Body of pancreas (tissue), 4 donors: ENCODE measurements at regions not wholly inside any gene's neighbourhood (a gene's known extent, or its start where the extent isn't known, plus 50 kb on each side); places are given as distances from the start of the nearest gene placed in this dataset.

Experiments
- POLR2A ChIP-seq, 3 donors: fragments of 450-650 bp; IDR thresholded peaks; one replicate each; pipeline ENCODE4 v1.6.1; 2016; ENCODE audit warnings: antibody characterized with exemption in 3 of 3, mild to moderate bottlenecking in 2 of 3
- TF ChIP-seq, protein P1 (sequence below), 7 experiments: fragments of 450-650 bp in 4 of 7; fragments of 200-600 bp in 3 of 7; sonication (generic) in 3 of 7; IDR thresholded peaks; one replicate each; pipeline ENCODE4 v1.5.1; 2016 to 2019; ENCODE audit warnings: antibody characterized with exemption in 7 of 7

DNA sequence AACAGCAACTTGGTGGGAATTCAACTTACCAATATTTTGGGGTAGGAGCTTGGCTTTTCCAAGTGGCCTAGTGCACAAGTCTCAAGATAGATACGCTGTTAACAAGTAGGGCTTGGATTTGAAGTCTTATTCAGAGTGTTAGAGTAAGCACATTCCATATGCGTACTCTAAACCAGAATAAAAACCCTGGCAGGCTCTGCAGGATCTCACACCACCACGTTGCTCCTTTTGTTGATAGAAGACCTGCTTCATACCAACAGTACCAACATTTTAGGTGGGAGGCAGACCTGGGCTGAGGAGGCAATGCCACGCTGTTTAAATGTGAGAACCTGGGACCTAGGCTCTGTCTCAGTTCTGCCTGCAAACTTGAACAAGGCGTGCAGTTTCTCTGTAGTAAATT, 214.0 kb downstream of the RNF144A start:
- TF ChIP-seq, protein P1, sequence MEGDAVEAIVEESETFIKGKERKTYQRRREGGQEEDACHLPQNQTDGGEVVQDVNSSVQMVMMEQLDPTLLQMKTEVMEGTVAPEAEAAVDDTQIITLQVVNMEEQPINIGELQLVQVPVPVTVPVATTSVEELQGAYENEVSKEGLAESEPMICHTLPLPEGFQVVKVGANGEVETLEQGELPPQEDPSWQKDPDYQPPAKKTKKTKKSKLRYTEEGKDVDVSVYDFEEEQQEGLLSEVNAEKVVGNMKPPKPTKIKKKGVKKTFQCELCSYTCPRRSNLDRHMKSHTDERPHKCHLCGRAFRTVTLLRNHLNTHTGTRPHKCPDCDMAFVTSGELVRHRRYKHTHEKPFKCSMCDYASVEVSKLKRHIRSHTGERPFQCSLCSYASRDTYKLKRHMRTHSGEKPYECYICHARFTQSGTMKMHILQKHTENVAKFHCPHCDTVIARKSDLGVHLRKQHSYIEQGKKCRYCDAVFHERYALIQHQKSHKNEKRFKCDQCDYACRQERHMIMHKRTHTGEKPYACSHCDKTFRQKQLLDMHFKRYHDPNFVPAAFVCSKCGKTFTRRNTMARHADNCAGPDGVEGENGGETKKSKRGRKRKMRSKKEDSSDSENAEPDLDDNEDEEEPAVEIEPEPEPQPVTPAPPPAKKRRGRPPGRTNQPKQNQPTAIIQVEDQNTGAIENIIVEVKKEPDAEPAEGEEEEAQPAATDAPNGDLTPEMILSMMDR (IDR thresholded peaks at IDR 0.05) = no peak
- TF ChIP-seq POLR2A (IDR thresholded peaks at IDR 0.05) = no peak
